GM23338 (cell line): ENCODE measurements at regions not wholly inside any gene's neighbourhood (a gene's known extent, or its start where the extent isn't known, plus 50 kb on each side); places are given as distances from the start of the nearest gene placed in this dataset.

Experiments
- ATAC-seq: fragments of 200-7000 bp; cut with Tn5 transposase; 3 replicates; pipeline ENCODE4 v1.9.1; 2020
- DNase-seq: peaks from one replicate; pipeline ENCODE4 v3.0.0-alpha.2; 2015; ENCODE audit warnings: low spot score
- H2AFZ ChIP-seq: fragments of 200-600 bp; sonication (generic); 2 replicates; pipeline ENCODE4 v1.8.0; 2016; ENCODE audit warnings: antibody characterized with exemption, mild to moderate bottlenecking, moderate library complexity
- H3F3A ChIP-seq: fragments of 200-600 bp; sonication (generic); replicated peaks from 2 replicates; pipeline ENCODE4 v1.8.0; 2017; ENCODE audit warnings: antibody characterized with exemption, mixed run types, low read depth
- H3K27ac ChIP-seq: fragments of 200-600 bp; sonication (generic); 2 replicates; pipeline ENCODE4 v1.6.1; 2016; ENCODE audit warnings: low read depth
- H3K27me3 ChIP-seq: fragments of 200-600 bp; sonication (generic); 2 replicates; pipeline ENCODE4 v1.8.0; 2016; ENCODE audit warnings: mild to moderate bottlenecking, mixed run types, moderate library complexity; ENCODE audit not compliant: insufficient read depth
- H3K36me3 ChIP-seq: fragments of 200-600 bp; sonication (generic); 2 replicates; pipeline ENCODE4 v1.8.0; 2016; ENCODE audit warnings: mild to moderate bottlenecking; ENCODE audit not compliant: insufficient read depth
- H3K4me1 ChIP-seq: fragments of 200-600 bp; sonication (generic); 2 replicates; pipeline ENCODE4 v1.8.0; 2016; ENCODE audit warnings: mild to moderate bottlenecking, moderate library complexity; ENCODE audit not compliant: insufficient read depth
- H3K4me2 ChIP-seq: fragments of 200-600 bp; sonication (generic); 2 replicates; pipeline ENCODE4 v1.7.1; 2017; ENCODE audit warnings: mixed run types
- H3K4me3 ChIP-seq: fragments of 200-600 bp; sonication (generic); 2 replicates; pipeline ENCODE4 v1.6.1; 2016; ENCODE audit warnings: mixed run types
- H3K79me2 ChIP-seq: fragments of 200-600 bp; sonication (generic); replicated peaks from 2 replicates; pipeline ENCODE4 v1.8.0; 2017; ENCODE audit warnings: mild to moderate bottlenecking; ENCODE audit not compliant: insufficient read depth
- H3K9me2 ChIP-seq: fragments of 200-600 bp; sonication (generic); 2 replicates; pipeline ENCODE4 v1.8.0; 2017; ENCODE audit not compliant: insufficient read depth
- H4K20me1 ChIP-seq: fragments of 200-600 bp; sonication (generic); replicated peaks from 2 replicates; pipeline ENCODE4 v1.8.0; 2017; ENCODE audit warnings: mild to moderate bottlenecking; ENCODE audit not compliant: insufficient read depth
- H3K27ac Mint-ChIP-seq: 2 replicates; pipeline ENCODE4 v1.8.0; 2020; ENCODE audit warnings: inconsistent platforms, mild to moderate bottlenecking, moderate library complexity, mixed read lengths
- H3K27me3 Mint-ChIP-seq: 3 replicates; pipeline ENCODE4 v1.8.0; 2022; ENCODE audit warnings: low read depth, mild to moderate bottlenecking, moderate library complexity, mixed read lengths, inconsistent platforms; ENCODE audit not compliant: insufficient read depth, poor library complexity
- H3K36me3 Mint-ChIP-seq: 3 replicates; pipeline ENCODE4 v1.8.0; 2021; ENCODE audit warnings: low read depth, mild to moderate bottlenecking, inconsistent platforms, moderate library complexity, mixed read lengths
- H3K4me1 Mint-ChIP-seq: 3 replicates; pipeline ENCODE4 v1.8.0; 2020; ENCODE audit warnings: mild to moderate bottlenecking, inconsistent platforms, mixed read lengths
- H3K4me3 Mint-ChIP-seq: 3 replicates; pipeline ENCODE4 v1.8.0; 2021; ENCODE audit warnings: moderate library complexity, mild to moderate bottlenecking, inconsistent platforms, mixed read lengths
- H3K9me3 Mint-ChIP-seq: 3 replicates; pipeline ENCODE4 v1.8.0; 2020; ENCODE audit warnings: moderate library complexity, mild to moderate bottlenecking, inconsistent platforms, mixed read lengths
- EZH2phosphoT487 ChIP-seq: fragments of 200-600 bp; sonication (generic); IDR thresholded peaks from one replicate; pipeline ENCODE4 v1.8.1; 2018; ENCODE audit warnings: antibody characterized with exemption; ENCODE audit not compliant: unreplicated experiment
- JUNB ChIP-seq: IDR thresholded peaks from one replicate; pipeline ENCODE4 v1.6.1; 2016; ENCODE audit warnings: antibody characterized with exemption; ENCODE audit not compliant: unreplicated experiment
- NANOG ChIP-seq: IDR thresholded peaks from 2 replicates; pipeline ENCODE4 v1.6.1; 2016; ENCODE audit warnings: antibody characterized with exemption, borderline replicate concordance
- STAT1 ChIP-seq: IDR thresholded peaks from one replicate; pipeline ENCODE4 v1.6.1; 2016; ENCODE audit warnings: antibody characterized with exemption; ENCODE audit not compliant: unreplicated experiment
- ZNF114 ChIP-seq: fragments of 250-450 bp; sonication (Bioruptor Pico); IDR thresholded peaks from 2 replicates; pipeline ENCODE4 v1.5.0; 2020; ENCODE audit warnings: mild to moderate bottlenecking, moderate library complexity
- ZNF331 ChIP-seq: fragments of 250-450 bp; sonication (Bioruptor Pico); IDR thresholded peaks from 2 replicates; pipeline ENCODE4 v1.5.0; 2020; ENCODE audit warnings: low read depth, mild to moderate bottlenecking, moderate library complexity
- TF ChIP-seq, protein P1 (sequence below): IDR thresholded peaks from 2 replicates; pipeline ENCODE4 v1.6.1; 2016; ENCODE audit warnings: antibody characterized with exemption
- TF ChIP-seq, protein P2 (sequence below): IDR thresholded peaks from one replicate; pipeline ENCODE4 v1.6.1; 2018; ENCODE audit warnings: antibody characterized with exemption; ENCODE audit not compliant: unreplicated experiment
- TF ChIP-seq, protein P3 (sequence below), 2 experiments: fragments of 200-600 bp in 1 of 2; sonication (generic) in 1 of 2; conservative IDR thresholded peaks; 2 replicates each; pipeline versions ENCODE4 v1.5.1 to v1.6.1; 2016 to 2017; ENCODE audit warnings: antibody characterized with exemption in 2 of 2, low read depth in 2 of 2, mild to moderate bottlenecking in 2 of 2, moderate library complexity in 1 of 2

DNA sequence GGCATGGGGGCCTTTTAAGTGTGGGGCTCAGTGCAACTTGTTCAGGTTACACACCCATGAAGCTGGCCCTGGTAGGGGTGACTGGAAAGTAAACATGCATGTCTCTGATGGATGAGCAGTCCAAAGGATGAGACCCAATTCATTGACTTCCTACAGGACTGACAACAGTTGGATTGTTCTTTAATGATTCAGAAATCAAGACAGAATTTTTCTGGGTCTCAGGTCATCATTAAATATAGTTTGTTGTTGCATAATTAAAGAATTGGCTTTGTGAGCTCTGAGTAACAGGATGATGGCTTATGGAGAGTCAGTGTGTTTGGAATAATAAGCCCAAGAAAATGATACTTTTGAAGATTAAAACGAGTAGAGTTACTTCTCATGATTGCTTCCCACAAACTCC is 604.2 kb upstream of the CLINT1 start (continued):
- no peak for TF ChIP-seq NANOG
- no peak for TF ChIP-seq EZH2phosphoT487

DNA sequence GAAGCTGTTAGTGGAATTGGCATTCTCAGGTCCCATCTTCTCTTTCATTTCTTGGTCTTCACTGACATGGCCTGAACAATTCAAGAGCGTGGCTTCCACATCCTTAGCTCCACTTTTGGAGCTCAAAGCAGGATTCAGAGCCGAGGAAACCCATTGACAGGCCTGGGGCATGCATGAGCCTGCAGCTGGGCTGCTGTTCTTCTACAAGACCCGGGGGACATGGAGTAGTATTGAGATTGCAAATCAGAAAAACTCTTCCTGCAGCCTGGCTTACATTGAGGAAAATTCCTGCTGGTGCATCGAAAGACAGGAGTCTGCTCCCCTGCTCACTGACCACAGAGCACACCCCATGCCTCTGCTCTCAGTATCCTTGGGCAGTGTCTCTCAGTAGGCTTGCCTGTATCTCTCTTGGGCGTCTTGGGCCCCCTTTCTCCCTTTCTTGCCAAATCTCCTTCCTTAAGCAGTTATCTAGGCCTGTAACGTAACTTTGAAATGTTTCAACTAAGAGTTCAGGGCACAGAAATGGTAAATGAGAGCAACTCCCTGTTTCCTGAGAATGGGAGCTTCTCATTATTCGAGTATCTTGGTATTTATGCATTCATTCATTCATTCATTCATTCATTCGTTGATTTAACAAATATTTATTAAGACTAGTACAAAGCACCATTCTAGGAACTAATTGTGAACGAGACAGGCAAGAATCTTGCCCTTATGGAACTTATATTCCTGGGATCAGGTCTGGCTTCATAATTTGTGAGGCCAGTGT is 603.6 kb upstream of the CLINT1 start:
- no peaks in the 10 kb centered on the region for H3K4me1 ChIP-seq
- H3F3A ChIP-seq, result no peaks in the 10 kb centered on the region
- no peaks in the 10 kb centered on the region for H3K9me2 ChIP-seq
- Mint-ChIP-seq H3K27ac (no peak overlapping the region), H3K27me3 (no peaks in the 10 kb centered on the region), H3K4me3 (no peak overlapping the region), H3K9me3 (no peaks in the 10 kb centered on the region), H3K36me3 (no peaks in the 10 kb centered on the region), H3K4me1 (no peaks in the 10 kb centered on the region)
- no peak overlapping the region for H3K4me2 ChIP-seq
- no peaks in the 10 kb centered on the region for H4K20me1 ChIP-seq
- ATAC-seq (no peak), DNase-seq (no peak)
- no peak overlapping the region for H2AFZ ChIP-seq
- no peak for TF ChIP-seq ZNF331 (CRISPR knock-in tag)
- TF ChIP-seq, protein P1, sequence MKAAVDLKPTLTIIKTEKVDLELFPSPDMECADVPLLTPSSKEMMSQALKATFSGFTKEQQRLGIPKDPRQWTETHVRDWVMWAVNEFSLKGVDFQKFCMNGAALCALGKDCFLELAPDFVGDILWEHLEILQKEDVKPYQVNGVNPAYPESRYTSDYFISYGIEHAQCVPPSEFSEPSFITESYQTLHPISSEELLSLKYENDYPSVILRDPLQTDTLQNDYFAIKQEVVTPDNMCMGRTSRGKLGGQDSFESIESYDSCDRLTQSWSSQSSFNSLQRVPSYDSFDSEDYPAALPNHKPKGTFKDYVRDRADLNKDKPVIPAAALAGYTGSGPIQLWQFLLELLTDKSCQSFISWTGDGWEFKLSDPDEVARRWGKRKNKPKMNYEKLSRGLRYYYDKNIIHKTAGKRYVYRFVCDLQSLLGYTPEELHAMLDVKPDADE, result no peak
- TF ChIP-seq, protein P2, sequence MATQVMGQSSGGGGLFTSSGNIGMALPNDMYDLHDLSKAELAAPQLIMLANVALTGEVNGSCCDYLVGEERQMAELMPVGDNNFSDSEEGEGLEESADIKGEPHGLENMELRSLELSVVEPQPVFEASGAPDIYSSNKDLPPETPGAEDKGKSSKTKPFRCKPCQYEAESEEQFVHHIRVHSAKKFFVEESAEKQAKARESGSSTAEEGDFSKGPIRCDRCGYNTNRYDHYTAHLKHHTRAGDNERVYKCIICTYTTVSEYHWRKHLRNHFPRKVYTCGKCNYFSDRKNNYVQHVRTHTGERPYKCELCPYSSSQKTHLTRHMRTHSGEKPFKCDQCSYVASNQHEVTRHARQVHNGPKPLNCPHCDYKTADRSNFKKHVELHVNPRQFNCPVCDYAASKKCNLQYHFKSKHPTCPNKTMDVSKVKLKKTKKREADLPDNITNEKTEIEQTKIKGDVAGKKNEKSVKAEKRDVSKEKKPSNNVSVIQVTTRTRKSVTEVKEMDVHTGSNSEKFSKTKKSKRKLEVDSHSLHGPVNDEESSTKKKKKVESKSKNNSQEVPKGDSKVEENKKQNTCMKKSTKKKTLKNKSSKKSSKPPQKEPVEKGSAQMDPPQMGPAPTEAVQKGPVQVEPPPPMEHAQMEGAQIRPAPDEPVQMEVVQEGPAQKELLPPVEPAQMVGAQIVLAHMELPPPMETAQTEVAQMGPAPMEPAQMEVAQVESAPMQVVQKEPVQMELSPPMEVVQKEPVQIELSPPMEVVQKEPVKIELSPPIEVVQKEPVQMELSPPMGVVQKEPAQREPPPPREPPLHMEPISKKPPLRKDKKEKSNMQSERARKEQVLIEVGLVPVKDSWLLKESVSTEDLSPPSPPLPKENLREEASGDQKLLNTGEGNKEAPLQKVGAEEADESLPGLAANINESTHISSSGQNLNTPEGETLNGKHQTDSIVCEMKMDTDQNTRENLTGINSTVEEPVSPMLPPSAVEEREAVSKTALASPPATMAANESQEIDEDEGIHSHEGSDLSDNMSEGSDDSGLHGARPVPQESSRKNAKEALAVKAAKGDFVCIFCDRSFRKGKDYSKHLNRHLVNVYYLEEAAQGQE, result no peak
- TF ChIP-seq STAT1, result no peak
- TF ChIP-seq, protein P3, sequence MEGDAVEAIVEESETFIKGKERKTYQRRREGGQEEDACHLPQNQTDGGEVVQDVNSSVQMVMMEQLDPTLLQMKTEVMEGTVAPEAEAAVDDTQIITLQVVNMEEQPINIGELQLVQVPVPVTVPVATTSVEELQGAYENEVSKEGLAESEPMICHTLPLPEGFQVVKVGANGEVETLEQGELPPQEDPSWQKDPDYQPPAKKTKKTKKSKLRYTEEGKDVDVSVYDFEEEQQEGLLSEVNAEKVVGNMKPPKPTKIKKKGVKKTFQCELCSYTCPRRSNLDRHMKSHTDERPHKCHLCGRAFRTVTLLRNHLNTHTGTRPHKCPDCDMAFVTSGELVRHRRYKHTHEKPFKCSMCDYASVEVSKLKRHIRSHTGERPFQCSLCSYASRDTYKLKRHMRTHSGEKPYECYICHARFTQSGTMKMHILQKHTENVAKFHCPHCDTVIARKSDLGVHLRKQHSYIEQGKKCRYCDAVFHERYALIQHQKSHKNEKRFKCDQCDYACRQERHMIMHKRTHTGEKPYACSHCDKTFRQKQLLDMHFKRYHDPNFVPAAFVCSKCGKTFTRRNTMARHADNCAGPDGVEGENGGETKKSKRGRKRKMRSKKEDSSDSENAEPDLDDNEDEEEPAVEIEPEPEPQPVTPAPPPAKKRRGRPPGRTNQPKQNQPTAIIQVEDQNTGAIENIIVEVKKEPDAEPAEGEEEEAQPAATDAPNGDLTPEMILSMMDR (conservative IDR thresholded peaks at IDR 0.05; ENCODE audit: low read depth in 2 of 2), result no peak
- TF ChIP-seq EZH2phosphoT487, result no peak
- TF ChIP-seq JUNB, result no peak
- no peak for TF ChIP-seq ZNF114 (CRISPR knock-in tag)
- no peaks in the 10 kb centered on the region for H3K79me2 ChIP-seq
- H3K36me3 ChIP-seq, result no peaks in the 10 kb centered on the region
- no peaks in the 10 kb centered on the region for H3K27me3 ChIP-seq
- no peak overlapping the region for H3K4me3 ChIP-seq
- no peak overlapping the region for H3K27ac ChIP-seq
